Renal pelvis (tissue), 1 donor: ENCODE measurements at regions not wholly inside any gene's neighbourhood (a gene's known extent, or its start where the extent isn't known, plus 50 kb on each side); places are given as distances from the start of the nearest gene placed in this dataset.

ENCODE experiments used
- DNase-seq: peaks from one replicate; pipeline ENCODE4 v3.0.0-alpha.2; 2013

DNA sequence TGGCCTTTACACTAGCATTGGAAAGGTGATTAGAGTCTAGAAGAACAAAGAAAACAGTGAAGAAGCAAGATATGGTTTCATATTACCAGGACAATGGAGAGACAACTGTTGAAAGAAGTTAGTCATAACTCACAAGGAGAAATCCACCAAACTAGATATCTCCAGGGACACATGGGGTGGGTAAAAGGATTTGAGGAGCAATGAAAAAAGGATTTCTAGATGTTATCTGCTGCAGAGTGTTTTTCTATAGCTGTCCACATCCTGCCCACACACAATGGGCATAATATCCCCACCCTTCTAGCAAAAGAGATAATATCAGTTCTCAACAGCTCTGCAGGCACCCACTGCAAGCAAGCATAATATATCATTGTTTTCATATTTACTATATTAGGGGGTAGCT, 303.1 kb downstream of the HAO1 start:
- DNase-seq: no peak

- DNase-seq: no peak
Measured at GRCh38 chr20:7650086-7650879, 290.0 kb downstream of the HAO1 start.

- DNase-seq: no peak
Measured at GRCh38 chr20:7654231-7654630, 286.0 kb downstream of the HAO1 start.

DNA sequence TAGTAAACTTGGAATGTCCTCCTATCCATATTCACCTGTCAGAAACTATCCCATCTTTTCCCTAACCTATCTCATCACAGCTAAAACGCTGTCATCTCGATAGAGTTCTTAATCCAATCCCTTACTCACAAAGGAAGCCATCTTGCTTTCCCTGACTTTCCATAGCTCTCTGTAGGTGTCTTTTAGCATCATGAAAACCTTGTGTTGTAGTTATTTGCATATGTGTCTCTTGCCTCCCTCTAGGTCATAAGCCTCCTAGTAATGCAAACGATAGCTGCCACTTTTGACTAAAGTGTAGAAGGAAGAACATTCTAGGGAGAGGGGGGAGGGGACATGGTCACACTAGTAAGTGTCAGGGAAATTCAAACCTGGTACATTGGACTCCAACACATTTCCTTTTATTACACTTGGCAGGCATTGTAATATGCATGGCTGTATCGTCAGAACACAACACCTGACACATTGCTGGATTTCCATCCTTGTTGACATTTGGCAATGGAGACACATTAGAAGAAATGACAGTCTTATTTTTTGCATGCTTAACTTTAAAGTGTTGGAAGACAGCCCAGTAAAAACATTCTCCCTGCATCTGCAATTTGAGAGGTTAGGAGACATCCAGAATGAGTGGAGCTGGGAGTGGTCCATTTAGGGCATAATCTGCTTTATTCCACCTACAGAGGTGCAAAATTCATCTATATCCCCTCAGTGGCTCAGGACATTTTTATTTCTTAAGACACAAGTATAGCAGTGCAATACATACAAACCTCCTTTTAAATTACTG, 283.4 kb downstream of the HAO1 start:
- DNase-seq: no peak

- no peak for DNase-seq
Measured at GRCh38 chr20:7657569-7657968, 282.7 kb downstream of the HAO1 start.

DNA sequence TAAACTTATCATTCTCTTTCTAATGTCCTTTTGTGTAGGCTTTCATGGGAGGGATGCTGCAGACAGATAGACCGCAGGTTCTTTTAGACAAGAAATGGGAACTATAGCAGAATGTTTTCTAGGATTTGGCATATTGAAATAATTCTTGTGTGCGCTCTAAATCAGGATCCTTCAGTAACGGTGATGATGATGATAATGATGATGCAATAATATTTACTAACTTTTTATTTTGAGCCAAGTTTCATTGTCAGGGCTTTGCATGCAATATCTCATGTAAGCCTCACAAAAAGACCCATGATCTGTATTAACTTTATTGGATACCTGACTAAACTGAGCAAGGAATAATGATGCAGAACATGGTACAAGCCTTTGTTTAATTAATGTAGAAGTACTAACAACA, 280.1 kb downstream of the HAO1 start:
- DNase-seq: no peak

GRCh38 chr20:7665376-7665775, 274.9 kb downstream of the HAO1 start:
- no peak for DNase-seq

DNA sequence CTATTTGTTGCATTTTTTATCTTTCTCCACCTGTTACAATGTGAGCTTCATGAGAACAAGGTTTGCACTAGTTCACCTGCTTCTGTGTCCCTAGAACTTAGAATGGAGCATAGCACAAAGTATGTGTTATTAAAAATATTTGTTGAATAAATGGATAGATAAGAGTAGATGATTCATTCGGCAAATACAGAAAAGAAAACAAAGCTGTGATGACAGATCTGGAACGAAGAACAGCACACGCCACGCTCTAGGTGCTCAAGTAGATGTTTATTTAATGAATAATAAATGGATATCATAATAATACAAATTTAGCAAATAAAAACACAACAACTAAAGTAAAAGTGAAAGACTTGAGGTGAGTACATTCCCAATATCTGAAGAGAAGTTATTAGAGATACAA, 273.1 kb downstream of the HAO1 start:
- no peak for DNase-seq

DNA sequence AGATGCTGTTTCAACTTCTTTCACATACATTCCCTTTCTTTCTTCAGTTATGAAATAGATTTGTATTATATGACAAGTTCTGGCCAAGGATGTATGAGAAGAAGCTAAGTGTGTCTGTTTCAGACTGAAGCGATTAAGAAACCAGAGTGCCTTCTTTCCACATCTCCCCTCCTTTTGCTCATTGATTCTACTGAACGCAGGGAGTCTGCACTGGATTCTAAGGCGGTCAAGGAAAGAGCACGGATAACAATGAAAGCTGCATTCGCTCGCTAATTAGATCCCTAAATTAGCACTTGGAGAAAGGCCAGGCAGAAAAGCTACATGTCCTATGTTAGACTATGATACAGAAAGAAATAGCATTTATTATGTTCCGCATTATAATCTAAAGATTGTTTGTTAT, 267.7 kb downstream of the HAO1 start:
- no peak for DNase-seq

DNA sequence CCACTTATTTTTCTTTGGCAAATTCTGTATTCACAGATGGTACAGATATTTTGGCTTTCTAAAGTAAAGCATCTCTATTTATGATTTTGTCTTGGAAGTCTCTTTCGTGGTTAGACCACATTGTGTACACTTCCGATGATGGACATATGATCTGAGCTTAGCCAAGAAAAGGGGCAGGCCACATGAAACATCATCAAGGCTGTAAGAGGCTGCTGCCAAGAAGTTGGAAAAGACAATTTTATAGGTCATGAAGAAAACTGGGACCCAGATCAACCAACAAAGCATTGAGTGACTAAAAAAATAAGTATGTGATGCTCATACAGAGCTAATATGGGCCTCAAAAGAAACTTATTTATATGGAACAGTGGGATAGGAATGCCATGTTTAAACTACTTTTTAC, 266.4 kb downstream of the HAO1 start:
- no peak for DNase-seq

- no peak for DNase-seq
Measured at GRCh38 chr20:7682916-7683315, 257.3 kb downstream of the HAO1 start.

DNA sequence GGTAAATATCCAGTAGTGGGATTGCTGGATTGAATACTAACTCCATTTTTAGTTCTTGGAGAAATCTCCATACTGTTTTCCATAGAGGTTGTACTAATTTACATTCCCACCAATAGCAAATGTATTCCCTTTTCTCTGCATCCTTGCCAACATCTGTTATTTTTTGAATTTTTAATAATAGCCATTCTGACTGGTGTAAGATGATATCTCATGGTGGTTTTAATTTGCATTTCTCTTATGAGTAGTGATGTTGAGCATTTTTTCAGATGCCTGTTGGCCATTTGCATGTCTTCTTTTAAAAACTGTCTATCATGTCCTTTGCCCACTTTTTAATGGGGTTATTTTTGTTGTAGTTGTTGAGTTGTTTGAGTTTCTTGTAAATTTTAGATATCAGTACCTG, 253.2 kb downstream of the HAO1 start:
- no peak for DNase-seq

DNA sequence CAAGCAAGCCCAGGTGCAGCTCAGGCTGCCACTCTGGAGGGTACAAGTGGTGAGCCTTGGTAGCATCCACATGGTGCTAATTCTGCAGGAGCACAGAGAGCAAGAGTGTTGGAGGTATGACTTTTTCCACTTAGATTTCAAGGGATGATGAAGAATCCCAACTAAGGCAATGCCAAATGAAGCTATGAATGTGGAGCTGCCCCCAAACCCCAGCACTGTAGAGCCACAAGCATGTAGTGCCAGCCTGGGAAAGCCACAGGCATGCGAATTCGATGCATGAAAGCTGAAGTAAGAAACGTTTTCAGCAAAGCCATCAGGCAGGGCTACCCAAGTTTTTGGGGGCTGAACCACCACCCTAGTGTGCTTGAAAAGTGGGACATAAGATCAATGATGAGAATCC, 251.1 kb downstream of the HAO1 start:
- DNase-seq: no peak

DNA sequence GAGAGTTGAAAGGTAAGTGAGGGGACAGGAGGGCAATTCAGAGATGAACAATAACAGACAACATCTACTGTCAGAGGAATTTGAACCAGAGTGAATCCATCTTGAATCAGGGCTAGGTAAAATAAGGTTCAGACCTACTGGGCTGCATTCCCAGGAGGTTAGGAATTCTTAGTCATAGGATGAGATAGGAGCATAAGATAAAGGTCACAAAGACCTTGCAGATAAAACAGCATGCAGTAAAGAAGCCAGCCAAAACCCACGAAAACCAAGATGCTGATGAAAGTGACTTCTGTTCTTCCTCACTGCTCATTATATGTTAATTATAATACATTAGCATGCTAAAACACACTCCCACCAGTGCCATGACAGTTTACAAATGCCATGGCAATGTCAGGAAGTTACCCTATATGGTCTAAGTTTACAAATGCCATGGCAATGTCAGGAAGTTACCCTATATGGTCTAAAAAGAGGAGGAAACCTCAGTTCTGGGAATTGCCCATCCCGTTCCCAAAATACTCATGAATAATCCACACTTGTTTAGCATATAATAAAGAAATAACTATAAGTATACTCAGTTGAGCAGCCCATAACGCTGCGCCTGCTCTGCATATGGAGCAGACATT, 248.5 kb downstream of the HAO1 start:
- DNase-seq: no peak

DNA sequence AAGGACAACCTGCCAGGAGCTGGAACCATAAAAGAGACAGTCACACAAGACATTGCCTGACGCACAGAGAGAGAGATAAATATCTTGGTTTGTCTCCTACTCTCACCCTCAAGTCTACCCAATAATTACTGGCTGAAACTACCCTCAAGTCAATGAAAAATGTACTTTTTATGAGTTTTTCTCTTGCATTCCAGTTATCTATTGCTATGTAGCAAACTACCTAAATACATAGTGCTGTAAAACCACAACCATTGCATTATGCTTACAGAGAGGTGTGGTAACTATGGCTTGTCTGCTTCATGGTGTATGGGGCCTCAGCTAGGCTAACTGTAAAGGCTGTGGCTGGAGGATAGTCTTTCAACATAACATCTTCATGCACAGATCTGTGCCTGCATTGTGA, 247.8 kb downstream of the HAO1 start:
- no peak for DNase-seq

DNA sequence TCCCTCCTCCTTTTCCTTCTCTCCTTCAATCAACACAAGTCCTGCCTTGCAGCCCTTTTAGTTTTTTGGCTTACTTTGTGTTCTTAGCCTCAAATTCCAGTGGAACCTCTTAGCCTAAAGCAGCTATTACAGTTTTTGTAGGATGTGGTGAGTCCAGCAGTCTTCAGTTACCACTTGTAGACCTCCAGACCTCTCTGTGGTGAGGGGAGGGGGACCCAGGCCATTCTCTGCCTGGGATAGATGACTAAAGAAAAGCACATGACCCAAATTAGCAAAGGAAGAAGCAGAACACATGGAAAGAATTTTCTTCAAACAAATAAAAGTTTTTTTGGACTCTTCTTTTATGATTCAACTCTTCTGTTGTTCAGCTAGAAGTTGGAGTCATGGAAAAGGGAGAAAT, 246.5 kb downstream of the HAO1 start:
- DNase-seq: no peak

GRCh38 chr20:7695051-7695495, 245.2 kb downstream of the HAO1 start:
- DNase-seq: no peak

DNA sequence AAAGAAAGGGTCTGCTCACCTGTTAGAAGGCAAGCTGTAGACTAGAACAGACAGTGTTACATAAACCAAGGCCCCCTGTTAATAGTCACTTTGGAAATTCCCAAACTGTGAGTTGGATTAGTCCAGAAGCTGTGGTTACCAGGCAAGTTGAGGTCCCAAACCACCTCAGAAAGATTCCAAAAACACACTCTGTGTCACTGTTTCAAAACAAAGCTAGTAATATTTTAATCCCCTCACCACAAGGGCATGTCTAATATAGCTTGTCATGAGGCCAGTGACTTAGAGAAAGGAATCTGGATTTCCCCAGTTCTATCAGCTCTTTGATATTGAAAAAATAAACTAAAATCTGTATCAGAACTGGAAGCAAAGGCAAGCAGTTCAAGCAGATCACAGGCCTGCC, 244.6 kb downstream of the HAO1 start:
- no peak for DNase-seq

- no peak for DNase-seq
Measured at GRCh38 chr20:7696311-7696710, 243.9 kb downstream of the HAO1 start.

GRCh38 chr20:7702141-7702540, 238.1 kb downstream of the HAO1 start:
- DNase-seq: no peak

DNA sequence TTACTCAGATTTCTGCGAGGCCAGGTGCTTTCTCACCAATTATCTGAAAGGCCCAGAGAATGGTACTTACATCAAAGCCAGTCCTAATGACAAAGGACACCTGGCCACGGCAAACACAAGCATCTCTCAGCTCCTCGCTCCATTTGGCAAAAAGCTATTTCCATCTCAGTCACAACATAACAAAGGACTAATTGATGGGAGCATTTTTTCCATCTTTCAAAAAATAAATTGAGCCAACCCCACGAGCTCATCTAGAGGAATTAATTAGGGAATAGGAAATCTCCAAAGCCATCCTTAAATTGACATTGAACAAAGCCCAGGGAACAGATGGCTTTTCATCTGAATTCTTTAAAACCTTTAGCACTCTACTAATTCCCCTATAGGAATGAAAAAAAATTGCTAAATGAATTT, 236.7 kb downstream of the HAO1 start:
- no peak for DNase-seq

DNA sequence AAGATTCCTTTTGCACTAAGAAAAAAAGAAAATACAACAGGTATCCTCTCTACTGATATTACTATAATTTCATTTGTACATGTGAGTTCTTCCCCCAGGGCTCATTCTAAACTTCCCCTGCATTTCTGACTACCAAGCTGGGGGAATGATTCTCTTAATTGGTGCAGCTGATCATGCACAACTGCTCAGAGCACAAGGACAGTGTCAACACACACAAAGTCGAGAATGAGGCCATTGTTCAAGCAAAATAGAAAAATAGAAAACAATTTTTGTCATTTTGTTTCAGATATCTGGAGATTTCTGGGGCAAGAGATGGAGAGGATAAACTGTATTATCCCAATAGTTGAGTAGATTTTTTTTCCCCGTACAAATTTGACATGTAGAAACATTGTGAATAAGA, 236.3 kb downstream of the HAO1 start:
- no peak for DNase-seq

DNA sequence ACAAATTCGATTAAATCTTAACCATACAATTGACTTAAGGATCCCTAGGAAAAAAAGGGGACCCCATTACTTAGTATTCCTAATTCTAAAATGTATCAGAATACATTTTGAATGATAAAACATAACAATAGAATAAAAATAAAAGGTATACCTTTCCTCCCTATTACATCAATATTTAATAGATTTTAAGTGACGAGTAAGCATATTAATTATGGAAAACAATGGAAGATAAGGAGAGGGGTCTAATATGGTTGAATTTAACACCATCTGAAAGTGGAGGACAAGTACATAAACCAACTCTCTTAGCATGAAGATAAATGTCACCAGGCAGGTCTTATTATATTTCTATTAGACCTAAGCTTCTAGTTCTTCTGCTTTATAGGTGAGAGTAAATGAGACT, 232.1 kb downstream of the HAO1 start:
- DNase-seq: no peak
